Pulmonary artery endothelial cell (primary cell): ENCODE measurements at regions not wholly inside any gene's neighbourhood (a gene's known extent, or its start where the extent isn't known, plus 50 kb on each side); places are given as distances from the start of the nearest gene placed in this dataset.

Source experiments
- DNase-seq: peaks from one replicate; pipeline ENCODE4 v3.0.0-alpha.2; 2011; ENCODE audit warnings: low read depth, low spot score

- no peak for DNase-seq
These were observed 1956.2 kb upstream of the AGA start for GRCh38 chr4:179398414-179398813.

DNA sequence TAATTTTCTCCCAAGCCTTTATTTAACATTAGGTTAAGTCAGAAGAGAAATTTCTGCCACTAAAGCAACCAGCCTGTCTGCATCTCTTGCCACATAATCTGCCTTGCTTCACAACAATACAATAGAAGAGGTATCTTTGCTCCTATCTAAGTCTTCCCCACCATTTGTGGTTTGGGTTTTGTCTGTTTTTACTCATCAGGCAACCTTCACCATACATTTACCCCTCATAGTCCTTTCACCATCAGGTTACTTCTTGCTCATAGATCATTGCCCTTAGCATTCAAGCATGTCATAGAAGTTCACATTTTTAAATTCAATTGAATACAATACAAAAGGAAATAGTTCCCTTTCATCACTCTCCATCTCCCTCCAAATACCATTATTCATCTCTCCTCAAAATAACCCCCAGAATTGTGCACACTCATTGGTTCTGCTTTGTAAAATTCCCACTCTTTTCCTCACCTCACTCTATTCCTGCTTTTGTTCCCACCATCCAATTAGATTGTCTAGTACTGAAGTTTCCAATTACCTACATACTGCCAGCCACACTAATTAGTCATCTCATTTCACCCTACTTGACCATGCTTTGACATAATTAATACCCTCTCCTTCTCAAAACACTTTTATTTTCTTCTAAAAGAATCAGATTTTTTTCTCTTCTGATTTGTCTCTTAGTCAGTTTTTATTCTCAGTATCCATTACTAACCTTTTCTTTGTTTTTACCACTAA lies 1957.0 kb upstream of the AGA start:
- DNase-seq: no peak

DNA sequence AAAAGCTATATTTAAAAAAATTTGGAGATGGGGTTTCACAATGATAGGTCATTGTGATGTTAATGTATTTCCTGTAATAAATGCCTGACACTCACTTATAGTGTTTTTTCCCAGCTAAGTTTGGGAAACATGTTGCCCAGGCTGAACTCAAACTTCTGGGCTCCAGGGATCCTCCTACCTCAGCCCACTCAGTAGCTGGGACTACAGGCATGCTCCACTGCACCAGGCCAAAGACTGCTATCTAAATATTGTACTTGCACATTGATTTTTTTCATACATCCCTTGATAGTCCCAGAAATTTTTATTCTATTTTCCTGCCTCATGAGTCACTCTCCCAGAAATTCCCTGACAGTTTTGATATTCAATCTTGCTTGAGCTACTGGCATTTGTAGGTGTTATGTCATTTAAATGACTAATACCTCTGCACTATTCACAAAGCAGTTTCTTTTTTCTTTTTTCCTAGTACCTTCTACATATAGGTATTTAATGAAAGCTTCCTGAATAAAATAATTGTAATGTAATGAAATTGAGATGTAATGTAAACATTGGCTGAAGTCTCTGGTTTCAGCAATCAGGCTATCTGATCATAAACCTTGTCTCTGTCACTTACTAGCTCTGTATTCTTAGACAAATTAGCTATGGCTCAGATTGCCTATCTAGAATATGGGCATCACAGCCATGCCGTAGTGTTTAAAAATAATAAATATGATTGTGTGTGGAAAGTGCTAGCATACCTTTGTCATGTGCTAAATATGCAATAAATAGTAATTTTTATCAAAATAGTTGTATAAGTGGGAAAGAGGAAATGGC lies 1973.0 kb upstream of the AGA start:
- no peak for DNase-seq

DNA sequence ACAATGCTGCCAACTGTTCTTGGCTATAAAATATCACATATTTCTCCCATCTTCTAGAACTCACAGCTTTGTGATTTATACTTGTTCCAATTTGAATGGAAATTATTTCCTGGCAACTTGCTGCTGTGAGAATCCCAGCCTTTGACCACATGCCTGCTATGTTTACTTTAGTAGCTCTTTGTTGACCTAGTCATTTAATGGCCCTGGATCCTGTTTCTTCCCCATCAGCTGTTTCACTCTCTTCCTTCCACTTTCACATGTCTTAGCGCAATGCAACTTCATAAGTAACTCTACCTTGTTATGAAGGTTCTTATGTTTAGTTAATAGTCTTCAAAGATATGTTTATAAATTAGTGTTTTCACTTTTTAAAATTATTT lies 1973.6 kb upstream of the AGA start:
- DNase-seq: no peak

DNA sequence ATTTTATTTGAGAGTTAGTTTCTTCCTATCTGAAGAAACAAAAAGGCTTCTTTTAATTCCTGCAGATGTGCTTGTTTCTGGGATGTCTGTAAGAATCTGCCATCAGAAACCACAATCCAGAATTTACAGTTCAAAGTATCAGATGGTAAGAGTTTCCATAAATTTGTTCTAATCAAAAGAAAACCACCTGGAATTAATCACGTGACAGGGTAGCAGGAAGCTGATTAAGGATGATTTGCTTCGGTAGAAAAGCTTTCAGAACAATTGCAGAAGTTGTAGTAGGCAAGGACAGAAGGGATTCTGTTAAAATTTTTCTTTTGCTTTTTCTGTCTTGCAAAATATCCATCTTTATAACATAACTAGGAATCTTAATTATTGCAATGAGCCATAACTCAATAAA lies 1975.1 kb upstream of the AGA start:
- no peak for DNase-seq

- no peak for DNase-seq
These were observed 1995.7 kb upstream of the AGA start for GRCh38 chr4:179437962-179438361.

- DNase-seq: no peak
These were observed 1999.4 kb upstream of the AGA start for GRCh38 chr4:179441596-179441995.

DNA sequence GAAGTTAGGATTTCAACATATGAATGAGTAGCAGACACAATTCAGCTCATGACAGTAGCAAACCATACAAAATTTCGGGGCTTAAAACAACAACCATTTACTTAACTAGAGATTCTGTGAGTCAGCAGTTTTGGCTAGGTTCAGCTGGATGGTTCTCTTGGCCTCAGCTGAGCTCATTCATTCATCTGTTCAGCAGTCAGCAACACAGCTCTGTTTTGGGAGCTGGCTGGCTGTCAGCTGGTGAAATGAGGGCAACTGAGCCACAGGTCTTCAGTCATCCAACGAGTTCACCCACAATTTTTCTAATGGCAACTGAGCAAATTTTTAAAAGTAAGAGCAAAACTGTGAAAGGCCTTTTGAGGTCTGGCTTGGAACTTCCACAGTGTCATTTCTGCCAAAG lies 2005.1 kb upstream of the AGA start:
- DNase-seq: no peak

GRCh38 chr4:179465131-179465797 lies 2023.0 kb upstream of the AGA start:
- no peak for DNase-seq

- no peak for DNase-seq
These were observed 2025.6 kb upstream of the AGA start for GRCh38 chr4:179467878-179468277.

- no peak for DNase-seq
These were observed 2029.9 kb upstream of the AGA start for GRCh38 chr4:179472164-179472563.

- DNase-seq: no peak
These were observed 2036.4 kb upstream of the AGA start for GRCh38 chr4:179478608-179479007.

DNA sequence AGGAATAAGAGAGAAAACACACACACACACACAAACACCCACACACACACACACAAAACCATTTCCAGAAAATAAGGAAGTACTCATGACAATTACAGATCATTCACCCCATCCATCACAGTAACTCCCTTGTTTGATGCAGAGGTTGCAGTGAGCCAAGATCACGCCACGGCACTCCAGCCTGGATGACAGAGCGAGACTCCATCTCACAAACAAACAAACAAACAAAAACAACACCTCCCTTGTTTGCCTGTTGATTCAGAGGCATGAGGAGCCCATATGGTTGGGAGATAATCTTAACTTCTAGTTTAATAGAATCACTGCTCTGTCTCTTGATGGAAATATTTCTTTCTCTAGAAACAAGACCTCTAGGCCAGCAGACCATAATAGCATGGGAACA lies 2043.5 kb upstream of the AGA start:
- DNase-seq: no peak

GRCh38 chr4:179486570-179487335 lies 2044.5 kb upstream of the AGA start:
- DNase-seq: no peak

DNA sequence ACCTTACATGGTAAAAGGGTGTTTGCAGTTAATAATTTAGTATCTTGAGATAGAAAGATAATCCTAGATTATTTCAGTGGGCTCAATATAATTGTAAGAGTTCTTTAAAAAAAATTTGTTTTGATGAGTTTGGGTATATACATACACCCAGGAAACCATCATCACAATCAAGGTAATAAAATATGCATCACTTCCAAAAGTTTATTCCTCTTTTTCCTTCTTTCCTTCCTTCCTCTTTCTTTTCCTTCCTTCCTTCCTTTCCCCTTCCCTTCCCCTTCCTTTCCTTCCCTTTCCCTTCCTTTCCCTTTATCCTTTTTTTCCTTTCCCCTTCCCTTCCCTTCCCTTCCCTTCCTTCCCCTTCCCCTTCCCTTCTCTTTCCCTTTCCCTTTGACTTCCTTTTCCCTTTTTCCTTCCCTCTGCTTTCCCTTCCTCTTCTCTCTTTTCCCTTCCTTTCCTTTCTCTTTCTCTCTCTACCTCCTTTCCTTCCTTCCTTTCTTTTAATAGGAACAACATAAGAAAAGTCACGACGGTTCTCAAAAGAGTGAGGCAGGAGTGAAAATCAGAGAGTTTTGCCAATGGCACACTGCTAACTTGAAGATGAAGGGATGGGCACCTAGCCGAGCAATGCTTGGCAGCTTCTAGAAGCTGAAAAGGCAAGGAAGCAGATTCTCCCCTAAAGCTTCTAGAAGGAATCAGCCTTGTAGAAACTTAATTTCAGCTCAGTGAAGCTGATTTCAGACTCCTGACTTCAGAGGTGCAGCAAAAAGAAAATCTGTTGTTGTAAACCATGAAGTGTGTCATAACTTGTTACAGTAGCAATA lies 2050.2 kb upstream of the AGA start:
- no peak for DNase-seq

DNA sequence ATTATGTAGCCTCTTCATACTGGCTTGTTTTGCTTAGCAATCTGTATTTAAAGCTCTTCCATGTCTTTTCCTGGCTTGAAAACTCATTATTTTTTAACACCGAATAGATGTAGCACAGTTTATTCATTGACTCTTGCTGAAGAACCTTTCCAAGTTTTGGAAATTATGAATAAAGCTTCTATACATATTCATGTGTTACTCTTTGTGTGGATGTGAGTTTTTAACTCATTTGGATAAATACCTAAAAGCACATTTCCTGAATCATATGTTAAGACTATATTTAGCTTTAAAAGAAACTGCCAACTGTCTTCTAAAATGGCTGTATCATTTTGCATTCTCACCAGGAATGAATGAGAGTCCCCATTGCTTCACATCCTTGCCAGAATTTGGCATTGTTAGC lies 2061.7 kb upstream of the AGA start:
- no peak for DNase-seq

GRCh38 chr4:179509489-179509888 lies 2067.3 kb upstream of the AGA start:
- DNase-seq: no peak

- DNase-seq: no peak
These were observed 2079.7 kb upstream of the AGA start for GRCh38 chr4:179521952-179522351.

DNA sequence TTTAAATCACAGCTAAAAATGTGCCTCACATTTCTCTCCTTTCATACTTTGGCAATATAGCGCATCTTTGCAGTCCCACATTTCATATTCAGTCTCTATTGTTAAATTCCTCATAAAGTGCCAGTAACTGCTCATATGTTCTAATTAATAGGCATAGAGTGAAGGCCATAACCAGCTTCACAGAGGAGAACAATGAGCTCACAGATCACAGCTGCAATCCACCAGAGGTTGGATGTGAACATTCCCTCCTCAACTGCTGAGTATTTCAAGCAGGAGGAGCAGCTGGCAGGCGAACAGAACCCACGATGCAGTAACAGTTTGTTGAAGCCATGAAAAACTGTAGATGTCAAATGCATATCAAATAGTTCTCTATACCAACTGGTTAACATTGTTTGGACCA lies 2088.7 kb upstream of the AGA start:
- DNase-seq: no peak

- no peak for DNase-seq
These were observed 2094.5 kb upstream of the AGA start for GRCh38 chr4:179536694-179537093.

DNA sequence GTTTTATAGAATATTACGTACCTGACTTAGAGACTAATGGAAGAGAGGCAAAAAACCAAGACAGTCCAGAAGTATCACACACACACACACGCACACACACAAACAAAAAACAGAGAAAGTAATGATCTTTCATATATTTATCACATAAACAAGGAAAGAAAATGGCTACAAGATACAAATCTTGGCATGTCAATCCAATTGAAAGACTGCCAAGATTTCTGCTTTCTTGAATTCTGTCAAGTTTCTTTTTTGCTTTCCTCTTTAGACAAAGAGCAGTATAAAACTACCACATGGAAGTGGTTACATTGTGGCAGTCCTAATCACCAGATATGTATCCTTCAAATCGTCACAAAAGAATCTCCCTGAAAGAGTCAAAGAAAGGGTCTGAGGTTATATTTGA lies 2097.4 kb upstream of the AGA start:
- DNase-seq: no peak
